HS-5 (cell line): ENCODE measurements at regions not wholly inside any gene's neighbourhood (a gene's known extent, or its start where the extent isn't known, plus 50 kb on each side); places are given as distances from the start of the nearest gene placed in this dataset.

Experiments used
- DNase-seq: peaks from one replicate; pipeline ENCODE4 v3.0.0-alpha.2; 2012; ENCODE audit warnings: low read depth

GRCh38 chr15:96736384-96736783 is 405.9 kb downstream of the NR2F2 start:
- DNase-seq, result peak; percentile 13

- no peak for DNase-seq
These were observed 406.9 kb downstream of the NR2F2 start for GRCh38 chr15:96737408-96737807.

- no peak for DNase-seq
These were observed 416.2 kb downstream of the NR2F2 start for GRCh38 chr15:96746665-96747064.

GRCh38 chr15:96747291-96747690 is 416.8 kb downstream of the NR2F2 start:
- no peak for DNase-seq

GRCh38 chr15:96750361-96750760 is 419.9 kb downstream of the NR2F2 start:
- no peak for DNase-seq

- no peak for DNase-seq
These were observed 425.6 kb downstream of the NR2F2 start for GRCh38 chr15:96756146-96756545.

GRCh38 chr15:96756656-96757055 is 426.2 kb downstream of the NR2F2 start:
- DNase-seq, result no peak

GRCh38 chr15:96762566-96762965 is 432.1 kb downstream of the NR2F2 start:
- no peak for DNase-seq

- no peak for DNase-seq
These were observed 434.0 kb downstream of the NR2F2 start for GRCh38 chr15:96764501-96764900.

- no peak for DNase-seq
These were observed 434.4 kb downstream of the NR2F2 start for GRCh38 chr15:96764946-96765345.

GRCh38 chr15:96766366-96766765 is 435.9 kb downstream of the NR2F2 start:
- no peak for DNase-seq

- peak; percentile 34 for DNase-seq
These were observed 437.4 kb downstream of the NR2F2 start for GRCh38 chr15:96767703-96768434.

GRCh38 chr15:96768435-96768789 is 437.9 kb downstream of the NR2F2 start:
- no peak for DNase-seq

- DNase-seq, result no peak
These were observed 440.5 kb downstream of the NR2F2 start for GRCh38 chr15:96771035-96771434.

- no peak for DNase-seq
These were observed 443.7 kb downstream of the NR2F2 start for GRCh38 chr15:96774216-96774615.

- no peak for DNase-seq
These were observed 453.2 kb downstream of the NR2F2 start for GRCh38 chr15:96783746-96784145.

- no peak for DNase-seq
These were observed 459.5 kb downstream of the NR2F2 start for GRCh38 chr15:96790004-96790403.

GRCh38 chr15:96792216-96792615 is 461.7 kb downstream of the NR2F2 start:
- DNase-seq, result no peak

- no peak for DNase-seq
These were observed 466.3 kb downstream of the NR2F2 start for GRCh38 chr15:96796841-96797240.

- DNase-seq, result no peak
These were observed 471.2 kb downstream of the NR2F2 start for GRCh38 chr15:96801576-96802150.

- no peak for DNase-seq
These were observed 472.2 kb downstream of the NR2F2 start for GRCh38 chr15:96802611-96803255.

GRCh38 chr15:96804754-96805153 is 474.3 kb downstream of the NR2F2 start:
- DNase-seq, result no peak

- no peak for DNase-seq
These were observed 476.9 kb downstream of the NR2F2 start for GRCh38 chr15:96807361-96807760.

GRCh38 chr15:96817900-96818299 is 487.4 kb downstream of the NR2F2 start:
- DNase-seq, result no peak
